Astrocyte of the cerebellum (primary cell): ENCODE measurements at regions not wholly inside any gene's neighbourhood (a gene's known extent, or its start where the extent isn't known, plus 50 kb on each side); places are given as distances from the start of the nearest gene placed in this dataset.

Experiments
- DNase-seq: peaks from one replicate; pipeline ENCODE4 v3.0.0-alpha.2; 2011; ENCODE audit warnings: low read depth
- H3K4me3 ChIP-seq: 2 replicates; pipeline ENCODE4 v1.5.1; 2011; ENCODE audit warnings: mild to moderate bottlenecking, low read depth, low read length, moderate library complexity
- CTCF ChIP-seq: IDR thresholded peaks from 2 replicates; pipeline ENCODE4 v1.5.1; 2012; ENCODE audit warnings: low read length, low read depth, moderate library complexity, mild to moderate bottlenecking; ENCODE audit errors: missing control alignments
- in situ Hi-C: cut with HindIII; loops from 2 replicates; pipeline ENCODE4 v1.10.0; 2017; ENCODE audit warnings: low sequenced_read_pairs

GRCh38 chr6:167711768-167712730 is 114.7 kb upstream of the AFDN start:
- TF ChIP-seq CTCF, result no peak
- in situ Hi-C loops, result no loop called here
- DNase-seq, result no peak
- H3K4me3 ChIP-seq, result no peak overlapping the region

GRCh38 chr6:167712731-167713475 is 113.8 kb upstream of the AFDN start:
- in situ Hi-C loops, result no loop called here
- no peak overlapping the region for H3K4me3 ChIP-seq
- DNase-seq, result no peak
- TF ChIP-seq CTCF, result no peak

GRCh38 chr6:167714152-167714551 is 112.6 kb upstream of the AFDN start:
- H3K4me3 ChIP-seq, result no peak overlapping the region
- in situ Hi-C loops, result no loop called here
- no peak for DNase-seq
- no peak for TF ChIP-seq CTCF

- no peak for DNase-seq
- no peak for TF ChIP-seq CTCF
- in situ Hi-C loops, result no loop called here
Measured at GRCh38 chr6:167717455-167717854, 109.3 kb upstream of the AFDN start.

GRCh38 chr6:167717867-167718266 is 108.8 kb upstream of the AFDN start:
- no peak for DNase-seq
- in situ Hi-C loops, result no loop called here
- H3K4me3 ChIP-seq, result no peak overlapping the region
- no peak for TF ChIP-seq CTCF

More at GRCh38 chr6:167717455-167717854, 109.3 kb upstream of the AFDN start:
- no peak overlapping the region for H3K4me3 ChIP-seq

GRCh38 chr6:167719920-167720319 is 106.8 kb upstream of the AFDN start:
- in situ Hi-C loops, result loop anchor here (5.0 kb wide), 1 partner anchor 52 kb away; no protein-coding TSS in a partner anchor
- no peak for TF ChIP-seq CTCF
- no peak for DNase-seq
- H3K4me3 ChIP-seq, result no peak overlapping the region
